A673 (cell line): ENCODE measurements at regions not wholly inside any gene's neighbourhood (a gene's known extent, or its start where the extent isn't known, plus 50 kb on each side); places are given as distances from the start of the nearest gene placed in this dataset.

Experiments
- EZH2 ChIP-seq: fragments of 200-600 bp; sonication (generic); IDR thresholded peaks from 2 replicates; pipeline ENCODE4 v1.6.1; 2017; ENCODE audit warnings: borderline replicate concordance, low read depth, mild to moderate bottlenecking, mixed read lengths, antibody characterized with exemption, low read length; ENCODE audit not compliant: poor library complexity, severe bottlenecking
- TF ChIP-seq, protein P1 (sequence below): fragments of 300-800, 200-600 bp; sonication (generic); conservative IDR thresholded peaks from 2 replicates; pipeline ENCODE4 v1.5.1; 2017; ENCODE audit warnings: low read depth, mild to moderate bottlenecking, antibody characterized with exemption, low read length, moderate library complexity, mixed read lengths

DNA sequence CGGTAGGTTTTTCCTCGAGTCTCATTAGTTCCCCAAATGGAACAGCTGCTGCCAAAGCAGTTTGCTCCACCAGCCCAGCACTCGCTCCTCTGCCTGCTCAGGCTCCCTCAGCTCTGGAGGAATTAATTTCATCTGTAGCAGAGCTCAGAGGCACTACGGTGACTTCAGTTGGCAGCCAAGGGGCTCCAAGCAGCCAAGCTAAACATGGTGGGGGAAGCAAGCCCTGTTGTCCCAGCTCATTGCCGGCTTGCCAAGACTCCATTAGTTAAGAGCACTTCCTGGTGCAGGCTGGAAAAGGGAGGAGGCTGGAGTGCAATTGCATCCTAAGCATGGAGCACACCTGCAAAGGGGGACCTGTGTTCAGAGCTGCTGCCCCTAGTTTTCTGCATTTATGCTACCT is 78.7 kb upstream of the GPRC5B start:
- TF ChIP-seq, protein P1, sequence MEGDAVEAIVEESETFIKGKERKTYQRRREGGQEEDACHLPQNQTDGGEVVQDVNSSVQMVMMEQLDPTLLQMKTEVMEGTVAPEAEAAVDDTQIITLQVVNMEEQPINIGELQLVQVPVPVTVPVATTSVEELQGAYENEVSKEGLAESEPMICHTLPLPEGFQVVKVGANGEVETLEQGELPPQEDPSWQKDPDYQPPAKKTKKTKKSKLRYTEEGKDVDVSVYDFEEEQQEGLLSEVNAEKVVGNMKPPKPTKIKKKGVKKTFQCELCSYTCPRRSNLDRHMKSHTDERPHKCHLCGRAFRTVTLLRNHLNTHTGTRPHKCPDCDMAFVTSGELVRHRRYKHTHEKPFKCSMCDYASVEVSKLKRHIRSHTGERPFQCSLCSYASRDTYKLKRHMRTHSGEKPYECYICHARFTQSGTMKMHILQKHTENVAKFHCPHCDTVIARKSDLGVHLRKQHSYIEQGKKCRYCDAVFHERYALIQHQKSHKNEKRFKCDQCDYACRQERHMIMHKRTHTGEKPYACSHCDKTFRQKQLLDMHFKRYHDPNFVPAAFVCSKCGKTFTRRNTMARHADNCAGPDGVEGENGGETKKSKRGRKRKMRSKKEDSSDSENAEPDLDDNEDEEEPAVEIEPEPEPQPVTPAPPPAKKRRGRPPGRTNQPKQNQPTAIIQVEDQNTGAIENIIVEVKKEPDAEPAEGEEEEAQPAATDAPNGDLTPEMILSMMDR = no peak
- no peak for TF ChIP-seq EZH2
